ENCODE measurements at regions not wholly inside any gene's neighbourhood (a gene's known extent, or its start where the extent isn't known, plus 50 kb on each side); places are given as distances from the start of the nearest gene placed in this dataset.

- no peak for TF ChIP-seq CTCF (IDR thresholded peaks at IDR 0.05; ENCODE audit: borderline replicate concordance, control extremely low read depth, extremely low read depth, insufficient read depth, missing control alignments)
- in situ Hi-C loops (cut with MboI; ENCODE audit: low sequenced_read_pairs, unreplicated experiment): no loop called here
- no peak for DNase-seq (ENCODE audit: low spot score)
Measured at GRCh38 chr3:191695131-191695814, 234.3 kb downstream of the PYDC2 start.

- no peak for DNase-seq (ENCODE audit: low spot score)
- TF ChIP-seq CTCF (IDR thresholded peaks at IDR 0.05; ENCODE audit: borderline replicate concordance, control extremely low read depth, extremely low read depth, insufficient read depth, missing control alignments): no peak
- in situ Hi-C loops (cut with MboI; ENCODE audit: low sequenced_read_pairs, unreplicated experiment): no loop called here
Measured at GRCh38 chr3:191695815-191696153, 234.8 kb downstream of the PYDC2 start.

GRCh38 chr3:191696348-191696747 lies 235.4 kb downstream of the PYDC2 start:
- TF ChIP-seq CTCF (IDR thresholded peaks at IDR 0.05; ENCODE audit: borderline replicate concordance, control extremely low read depth, extremely low read depth, insufficient read depth, missing control alignments): no peak
- in situ Hi-C loops (cut with MboI; ENCODE audit: low sequenced_read_pairs, unreplicated experiment): no loop called here
- no peak for DNase-seq (ENCODE audit: low spot score)

- no peak for TF ChIP-seq CTCF (IDR thresholded peaks at IDR 0.05; ENCODE audit: borderline replicate concordance, control extremely low read depth, extremely low read depth, insufficient read depth, missing control alignments)
- in situ Hi-C loops (cut with MboI; ENCODE audit: low sequenced_read_pairs, unreplicated experiment): no loop called here
- DNase-seq (ENCODE audit: low spot score): no peak
Measured at GRCh38 chr3:191699546-191699945, 238.6 kb downstream of the PYDC2 start.

- in situ Hi-C loops (cut with MboI; ENCODE audit: low sequenced_read_pairs, unreplicated experiment): no loop called here
- no peak for DNase-seq (ENCODE audit: low spot score)
- no peak for TF ChIP-seq CTCF (IDR thresholded peaks at IDR 0.05; ENCODE audit: borderline replicate concordance, control extremely low read depth, extremely low read depth, insufficient read depth, missing control alignments)
Measured at GRCh38 chr3:191702121-191702520, 241.2 kb downstream of the PYDC2 start.

- no peak for DNase-seq (ENCODE audit: low spot score)
- in situ Hi-C loops (cut with MboI; ENCODE audit: low sequenced_read_pairs, unreplicated experiment): no loop called here
- no peak for TF ChIP-seq CTCF (IDR thresholded peaks at IDR 0.05; ENCODE audit: borderline replicate concordance, control extremely low read depth, extremely low read depth, insufficient read depth, missing control alignments)
Measured at GRCh38 chr3:191707817-191708216, 246.9 kb downstream of the PYDC2 start.

All from GM13976 (cell line).